ENCODE measurements at regions not wholly inside any gene's neighbourhood (a gene's known extent, or its start where the extent isn't known, plus 50 kb on each side); places are given as distances from the start of the nearest gene placed in this dataset.

DNA sequence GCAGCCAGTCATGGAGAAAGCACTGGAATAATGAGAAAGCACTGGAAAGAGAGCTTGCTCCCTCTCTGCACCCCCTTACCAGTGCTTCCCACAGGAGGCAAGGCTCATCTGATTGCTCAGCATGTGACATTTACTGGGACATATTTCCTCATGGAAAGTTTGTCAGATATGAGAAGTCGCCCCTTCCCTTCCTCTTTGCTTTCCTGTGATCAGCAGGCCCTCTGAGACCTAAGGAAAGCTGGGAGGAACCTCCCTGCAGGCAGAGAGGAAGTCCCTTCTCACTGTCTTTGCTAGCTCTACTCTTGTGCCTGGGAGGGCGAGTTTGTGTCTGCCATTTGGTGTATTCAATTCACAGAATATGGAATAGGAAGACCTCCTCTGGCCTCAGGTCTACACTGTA, 283.8 kb downstream of the ALDH8A1 start (continued):
- TF ChIP-seq, protein P1, sequence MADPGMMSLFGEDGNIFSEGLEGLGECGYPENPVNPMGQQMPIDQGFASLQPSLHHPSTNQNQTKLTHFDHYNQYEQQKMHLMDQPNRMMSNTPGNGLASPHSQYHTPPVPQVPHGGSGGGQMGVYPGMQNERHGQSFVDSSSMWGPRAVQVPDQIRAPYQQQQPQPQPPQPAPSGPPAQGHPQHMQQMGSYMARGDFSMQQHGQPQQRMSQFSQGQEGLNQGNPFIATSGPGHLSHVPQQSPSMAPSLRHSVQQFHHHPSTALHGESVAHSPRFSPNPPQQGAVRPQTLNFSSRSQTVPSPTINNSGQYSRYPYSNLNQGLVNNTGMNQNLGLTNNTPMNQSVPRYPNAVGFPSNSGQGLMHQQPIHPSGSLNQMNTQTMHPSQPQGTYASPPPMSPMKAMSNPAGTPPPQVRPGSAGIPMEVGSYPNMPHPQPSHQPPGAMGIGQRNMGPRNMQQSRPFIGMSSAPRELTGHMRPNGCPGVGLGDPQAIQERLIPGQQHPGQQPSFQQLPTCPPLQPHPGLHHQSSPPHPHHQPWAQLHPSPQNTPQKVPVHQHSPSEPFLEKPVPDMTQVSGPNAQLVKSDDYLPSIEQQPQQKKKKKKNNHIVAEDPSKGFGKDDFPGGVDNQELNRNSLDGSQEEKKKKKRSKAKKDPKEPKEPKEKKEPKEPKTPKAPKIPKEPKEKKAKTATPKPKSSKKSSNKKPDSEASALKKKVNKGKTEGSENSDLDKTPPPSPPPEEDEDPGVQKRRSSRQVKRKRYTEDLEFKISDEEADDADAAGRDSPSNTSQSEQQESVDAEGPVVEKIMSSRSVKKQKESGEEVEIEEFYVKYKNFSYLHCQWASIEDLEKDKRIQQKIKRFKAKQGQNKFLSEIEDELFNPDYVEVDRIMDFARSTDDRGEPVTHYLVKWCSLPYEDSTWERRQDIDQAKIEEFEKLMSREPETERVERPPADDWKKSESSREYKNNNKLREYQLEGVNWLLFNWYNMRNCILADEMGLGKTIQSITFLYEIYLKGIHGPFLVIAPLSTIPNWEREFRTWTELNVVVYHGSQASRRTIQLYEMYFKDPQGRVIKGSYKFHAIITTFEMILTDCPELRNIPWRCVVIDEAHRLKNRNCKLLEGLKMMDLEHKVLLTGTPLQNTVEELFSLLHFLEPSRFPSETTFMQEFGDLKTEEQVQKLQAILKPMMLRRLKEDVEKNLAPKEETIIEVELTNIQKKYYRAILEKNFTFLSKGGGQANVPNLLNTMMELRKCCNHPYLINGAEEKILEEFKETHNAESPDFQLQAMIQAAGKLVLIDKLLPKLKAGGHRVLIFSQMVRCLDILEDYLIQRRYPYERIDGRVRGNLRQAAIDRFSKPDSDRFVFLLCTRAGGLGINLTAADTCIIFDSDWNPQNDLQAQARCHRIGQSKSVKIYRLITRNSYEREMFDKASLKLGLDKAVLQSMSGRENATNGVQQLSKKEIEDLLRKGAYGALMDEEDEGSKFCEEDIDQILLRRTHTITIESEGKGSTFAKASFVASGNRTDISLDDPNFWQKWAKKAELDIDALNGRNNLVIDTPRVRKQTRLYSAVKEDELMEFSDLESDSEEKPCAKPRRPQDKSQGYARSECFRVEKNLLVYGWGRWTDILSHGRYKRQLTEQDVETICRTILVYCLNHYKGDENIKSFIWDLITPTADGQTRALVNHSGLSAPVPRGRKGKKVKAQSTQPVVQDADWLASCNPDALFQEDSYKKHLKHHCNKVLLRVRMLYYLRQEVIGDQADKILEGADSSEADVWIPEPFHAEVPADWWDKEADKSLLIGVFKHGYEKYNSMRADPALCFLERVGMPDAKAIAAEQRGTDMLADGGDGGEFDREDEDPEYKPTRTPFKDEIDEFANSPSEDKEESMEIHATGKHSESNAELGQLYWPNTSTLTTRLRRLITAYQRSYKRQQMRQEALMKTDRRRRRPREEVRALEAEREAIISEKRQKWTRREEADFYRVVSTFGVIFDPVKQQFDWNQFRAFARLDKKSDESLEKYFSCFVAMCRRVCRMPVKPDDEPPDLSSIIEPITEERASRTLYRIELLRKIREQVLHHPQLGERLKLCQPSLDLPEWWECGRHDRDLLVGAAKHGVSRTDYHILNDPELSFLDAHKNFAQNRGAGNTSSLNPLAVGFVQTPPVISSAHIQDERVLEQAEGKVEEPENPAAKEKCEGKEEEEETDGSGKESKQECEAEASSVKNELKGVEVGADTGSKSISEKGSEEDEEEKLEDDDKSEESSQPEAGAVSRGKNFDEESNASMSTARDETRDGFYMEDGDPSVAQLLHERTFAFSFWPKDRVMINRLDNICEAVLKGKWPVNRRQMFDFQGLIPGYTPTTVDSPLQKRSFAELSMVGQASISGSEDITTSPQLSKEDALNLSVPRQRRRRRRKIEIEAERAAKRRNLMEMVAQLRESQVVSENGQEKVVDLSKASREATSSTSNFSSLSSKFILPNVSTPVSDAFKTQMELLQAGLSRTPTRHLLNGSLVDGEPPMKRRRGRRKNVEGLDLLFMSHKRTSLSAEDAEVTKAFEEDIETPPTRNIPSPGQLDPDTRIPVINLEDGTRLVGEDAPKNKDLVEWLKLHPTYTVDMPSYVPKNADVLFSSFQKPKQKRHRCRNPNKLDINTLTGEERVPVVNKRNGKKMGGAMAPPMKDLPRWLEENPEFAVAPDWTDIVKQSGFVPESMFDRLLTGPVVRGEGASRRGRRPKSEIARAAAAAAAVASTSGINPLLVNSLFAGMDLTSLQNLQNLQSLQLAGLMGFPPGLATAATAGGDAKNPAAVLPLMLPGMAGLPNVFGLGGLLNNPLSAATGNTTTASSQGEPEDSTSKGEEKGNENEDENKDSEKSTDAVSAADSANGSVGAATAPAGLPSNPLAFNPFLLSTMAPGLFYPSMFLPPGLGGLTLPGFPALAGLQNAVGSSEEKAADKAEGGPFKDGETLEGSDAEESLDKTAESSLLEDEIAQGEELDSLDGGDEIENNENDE (IDR thresholded peaks at IDR 0.05; ENCODE audit: insufficient replicate concordance, low read length): no peak
- TF ChIP-seq CHD1 (IDR thresholded peaks at IDR 0.05; ENCODE audit: low read depth, low read length) (no peak), SIX5 (IDR thresholded peaks at IDR 0.05; ENCODE audit: low read depth, low read length) (no peak), SIN3A (conservative IDR thresholded peaks at IDR 0.05 in 1 of 2, IDR thresholded peaks at IDR 0.05 in 1 of 2; ENCODE audit: low read depth in 1 of 2, low read length in 2 of 2) (no peak)
